GM18505 (cell line): ENCODE measurements at regions not wholly inside any gene's neighbourhood (a gene's known extent, or its start where the extent isn't known, plus 50 kb on each side); places are given as distances from the start of the nearest gene placed in this dataset.

ENCODE experiments used
- ATAC-seq: cut with Tn5 transposase; IDR thresholded peaks from one replicate; pipeline ENCODE4 v1.9.1; 2021; ENCODE audit not compliant: unreplicated experiment
- POLR2A ChIP-seq: IDR thresholded peaks from 4 replicates; pipeline ENCODE4 v1.6.1; 2011; ENCODE audit warnings: borderline replicate concordance; ENCODE audit not compliant: insufficient read depth, insufficient read length; ENCODE audit errors: extremely low read depth

DNA sequence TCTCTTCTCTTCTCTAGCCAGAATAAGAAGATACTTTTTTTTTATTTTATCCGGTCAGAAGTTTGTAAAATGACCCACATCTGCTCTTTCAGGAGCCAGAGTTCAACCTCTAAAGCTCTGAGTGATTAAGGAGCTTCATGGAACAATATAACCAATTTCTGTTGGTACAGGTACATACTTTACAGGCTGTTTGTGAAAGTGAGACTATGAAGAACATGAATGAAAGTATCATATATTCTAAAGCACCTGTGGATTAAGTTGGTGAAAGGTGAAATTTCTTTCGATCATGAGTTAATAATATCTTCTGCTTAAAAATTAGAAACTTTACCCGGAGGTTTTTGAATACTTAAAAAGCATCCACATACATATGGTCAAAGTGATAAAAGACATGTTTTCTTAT is 65.2 kb downstream of the DMRT2 start:
- no peak for ATAC-seq

GRCh38 chr9:1117439-1117838 is 67.3 kb downstream of the DMRT2 start:
- no peak for TF ChIP-seq POLR2A
- ATAC-seq: no peak

More for the DNA sequence above, 65.2 kb downstream of the DMRT2 start:
- no peak for TF ChIP-seq POLR2A

DNA sequence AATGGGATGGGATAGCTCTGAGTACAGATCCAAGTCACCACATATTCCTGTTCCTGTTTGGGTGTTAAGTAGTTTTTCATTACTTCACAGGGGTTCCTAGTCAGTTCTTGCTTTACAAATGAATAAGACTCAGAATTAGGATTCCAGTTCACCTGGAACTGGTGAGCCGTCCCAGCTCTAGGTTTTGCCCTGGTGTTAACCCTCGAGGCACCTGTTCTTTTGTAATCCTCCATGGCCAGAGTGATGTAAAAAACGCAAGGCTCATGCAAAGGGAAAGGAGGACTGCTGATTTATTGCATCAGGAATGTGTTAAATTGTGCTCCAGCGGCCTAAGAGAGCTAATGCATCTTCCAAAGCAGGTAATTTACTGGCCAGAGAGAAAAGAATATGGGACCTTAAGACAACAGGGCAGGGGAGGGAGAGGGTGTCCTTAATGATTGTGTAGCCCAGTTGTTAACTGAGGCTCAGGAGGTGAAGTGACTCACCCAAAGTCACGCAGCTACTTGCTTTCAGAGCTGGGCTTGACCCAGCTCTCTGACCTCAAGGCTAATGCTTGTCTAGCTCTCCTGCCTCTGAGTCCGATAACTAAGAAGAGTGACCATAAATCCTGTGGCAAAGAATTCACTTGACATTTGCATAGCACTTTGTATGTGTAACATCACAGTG is 70.5 kb downstream of the DMRT2 start:
- ATAC-seq: no peak
- no peak for TF ChIP-seq POLR2A

DNA sequence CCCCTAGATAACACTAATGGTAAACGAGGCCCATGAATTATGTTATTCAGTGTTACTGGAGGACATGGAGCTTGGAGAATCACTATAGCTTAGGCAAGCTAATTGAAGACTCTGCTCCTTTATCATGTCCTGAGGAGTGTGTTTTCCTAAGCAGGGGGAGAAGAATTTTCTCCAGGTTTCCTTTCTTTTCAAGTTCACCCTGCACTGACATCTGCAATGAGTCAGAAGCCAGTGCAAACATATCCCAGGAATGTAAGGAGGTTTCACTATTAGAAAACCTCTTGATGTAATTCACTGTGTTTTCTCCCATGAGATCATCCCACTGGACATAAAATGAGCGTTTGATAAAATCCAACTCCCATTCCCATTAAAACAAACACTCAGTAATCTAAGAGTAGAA is 75.6 kb downstream of the DMRT2 start:
- no peak for ATAC-seq
- no peak for TF ChIP-seq POLR2A

DNA sequence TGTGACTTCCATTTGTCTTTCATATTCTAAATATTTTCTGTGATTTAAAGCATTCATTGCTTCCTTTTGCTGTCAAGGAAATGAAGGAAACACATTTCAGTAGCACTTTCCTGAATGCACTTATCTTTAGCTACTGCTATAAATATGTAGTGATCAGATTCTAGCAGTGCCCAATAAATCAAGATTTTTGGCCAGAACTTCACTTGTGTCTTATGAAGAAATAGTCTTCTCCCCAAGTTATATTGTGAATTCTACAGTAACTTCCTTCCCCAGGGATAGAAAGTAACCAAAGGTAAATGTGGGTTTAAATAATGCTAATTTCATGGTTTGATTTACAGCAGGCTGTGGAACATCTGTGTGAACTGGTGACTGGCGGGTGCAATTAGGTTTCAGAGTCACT is 77.9 kb downstream of the DMRT2 start:
- no peak for TF ChIP-seq POLR2A
- ATAC-seq: no peak

GRCh38 chr9:1129382-1129781 is 79.2 kb downstream of the DMRT2 start:
- no peak for TF ChIP-seq POLR2A
- no peak for ATAC-seq

GRCh38 chr9:1140057-1140456 is 89.9 kb downstream of the DMRT2 start:
- ATAC-seq: no peak
- TF ChIP-seq POLR2A: no peak

GRCh38 chr9:1151691-1152090 is 101.5 kb downstream of the DMRT2 start:
- no peak for TF ChIP-seq POLR2A
- ATAC-seq: no peak

DNA sequence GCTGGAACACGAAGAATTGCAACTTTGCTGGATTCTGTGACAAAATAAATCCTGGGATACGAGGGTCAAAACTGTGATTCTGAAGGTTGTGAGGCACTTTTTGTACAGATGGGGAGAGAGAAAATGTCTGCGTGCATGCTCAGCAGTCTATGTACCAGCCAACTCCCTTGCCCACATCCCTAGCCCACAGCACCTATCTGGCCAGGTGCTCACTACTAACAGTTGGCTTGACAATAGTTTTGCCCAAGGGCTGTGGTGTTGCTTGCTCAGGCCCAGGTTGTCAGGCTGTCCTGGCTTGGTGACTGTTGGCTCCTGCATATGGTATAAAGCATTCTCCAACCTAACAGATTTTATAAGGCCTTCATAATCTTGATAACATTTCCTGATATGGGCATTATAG is 102.0 kb downstream of the DMRT2 start:
- TF ChIP-seq POLR2A: no peak
- ATAC-seq: no peak

- no peak for TF ChIP-seq POLR2A
- ATAC-seq: no peak
Measured at GRCh38 chr9:1154739-1155138, 104.6 kb downstream of the DMRT2 start.

DNA sequence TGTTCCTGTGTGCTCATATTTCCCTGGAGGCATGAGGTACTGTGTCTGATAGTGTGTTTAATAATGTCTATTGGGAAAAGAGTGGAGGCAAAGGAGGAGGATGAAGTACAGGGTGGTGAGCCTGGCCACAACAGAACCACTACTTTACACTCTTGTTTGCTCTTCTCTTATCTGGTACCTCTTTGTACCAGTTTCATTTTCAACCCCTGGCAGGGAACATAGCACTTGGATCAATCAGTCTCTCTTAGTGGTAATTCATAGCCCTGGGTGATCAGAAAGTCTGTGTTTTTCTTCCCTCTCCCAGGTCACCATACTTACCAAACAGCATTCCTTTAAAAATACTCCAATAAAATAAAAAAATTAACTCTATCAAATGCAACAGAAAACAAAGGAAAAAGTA is 105.4 kb downstream of the DMRT2 start:
- TF ChIP-seq POLR2A: no peak
- ATAC-seq: no peak

DNA sequence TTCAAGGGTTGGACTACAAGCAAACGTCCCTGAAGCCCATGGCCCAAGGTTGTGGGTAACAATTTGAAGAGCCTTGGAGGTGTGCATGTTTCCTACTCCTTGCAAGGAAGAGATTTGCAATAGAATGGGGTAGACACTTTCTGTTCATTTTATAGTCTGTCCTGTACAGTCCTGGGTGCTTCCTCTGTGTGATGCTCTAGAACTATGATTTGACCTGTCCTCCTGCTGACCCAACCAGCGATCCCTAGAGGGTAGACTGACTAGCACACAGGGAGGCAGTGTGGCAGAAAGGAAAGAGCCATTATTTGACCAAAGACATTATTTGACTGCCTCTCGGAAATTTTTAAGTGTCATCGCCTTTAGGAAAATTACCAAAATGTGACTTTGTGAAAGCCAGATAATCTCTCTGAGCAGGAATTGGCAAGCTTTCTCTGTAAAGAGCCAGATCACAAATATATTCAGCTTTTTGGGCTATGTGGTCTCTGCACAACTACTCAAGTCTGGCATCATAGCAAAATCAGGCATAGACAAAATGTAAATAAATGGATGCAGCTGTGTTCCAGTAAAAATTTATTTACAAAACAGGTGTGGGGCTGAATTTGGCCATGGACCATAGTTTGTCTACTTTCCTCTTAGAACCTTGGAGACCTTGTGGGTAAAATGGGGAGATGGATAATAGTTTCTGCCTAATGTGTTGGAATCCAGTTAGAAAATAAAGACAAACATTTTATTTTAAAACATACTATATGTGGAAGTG is 106.8 kb downstream of the DMRT2 start:
- TF ChIP-seq POLR2A: no peak
- no peak for ATAC-seq

DNA sequence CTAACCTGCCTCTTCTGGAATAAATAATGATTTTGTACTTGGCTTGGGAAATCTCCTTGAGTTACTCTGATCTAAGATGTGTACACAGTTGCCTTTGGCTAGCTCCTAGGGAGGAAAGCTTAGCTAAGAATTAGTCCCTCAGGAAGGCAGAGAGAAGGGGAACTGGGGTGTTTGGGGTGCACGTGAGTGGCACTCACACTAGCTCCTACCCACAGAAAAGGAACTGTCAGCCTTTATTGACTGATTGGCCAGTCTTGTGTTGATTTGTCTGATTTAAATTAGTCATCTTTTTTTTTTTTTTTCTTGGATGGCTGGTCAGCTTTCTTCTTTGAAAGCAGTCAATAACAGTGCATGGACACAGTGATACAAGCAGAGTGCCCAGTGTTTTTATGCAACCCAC is 107.7 kb downstream of the DMRT2 start:
- TF ChIP-seq POLR2A: no peak
- ATAC-seq: no peak

- no peak for ATAC-seq
- no peak for TF ChIP-seq POLR2A
Measured at GRCh38 chr9:1170918-1171317, 120.8 kb downstream of the DMRT2 start.
